B cell (primary cell): ENCODE measurements at regions not wholly inside any gene's neighbourhood (a gene's known extent, or its start where the extent isn't known, plus 50 kb on each side); places are given as distances from the start of the nearest gene placed in this dataset.

ENCODE experiments used
- ATAC-seq: fragments of 200-7000 bp; cut with Tn5 transposase; one replicate; pipeline ENCODE4 v1.10.0; 2021; ENCODE audit warnings: low read depth, mild to moderate bottlenecking, moderate number of reproducible peaks, moderate library complexity
- CTCF ChIA-PET: fragments of 350-600 bp; sonication (Branson Sonifier 250); formaldehyde crosslinking; loops from one replicate; lab custom pipeline; 2021; ENCODE audit warnings: antibody characterized with exemption, inconsistent platforms; lab: Charles Lee
- POLR2A ChIA-PET: fragments of 350-600 bp; sonication (Branson Sonifier 250); formaldehyde crosslinking; loops from one replicate; lab custom pipeline; 2021; ENCODE audit warnings: antibody characterized with exemption; lab: Charles Lee
- DNase-seq: peaks from one replicate; pipeline ENCODE4 v3.0.0; 2013
- H2AFZ ChIP-seq: 2 replicates; pipeline ENCODE4 v1.6.1; 2012; ENCODE audit warnings: mild to moderate bottlenecking, low read depth, low read length; ENCODE audit not compliant: insufficient read depth, poor library complexity, severe bottlenecking
- H3K27ac ChIP-seq, 2 donors: 1 replicate in 1 of 2; 2 replicates in 1 of 2; pipeline ENCODE4 v1.5.1; 2012 to 2013; ENCODE audit warnings: low read length in 2 of 2, mild to moderate bottlenecking in 2 of 2, moderate library complexity in 1 of 2
- H3K27me3 ChIP-seq, 4 experiments: fragments of 200-600 bp in 1 of 4; sonication (generic) in 1 of 4; replicated peaks in 1 of 4; 1 replicate in 2 of 4; 2 replicates in 2 of 4; pipeline versions ENCODE4 v1.6.1 to v1.7.0; 2013 to 2016; ENCODE audit warnings: low read length in 3 of 4, mild to moderate bottlenecking in 2 of 4, mixed read lengths in 1 of 4, moderate library complexity in 1 of 4; ENCODE audit not compliant: insufficient read depth in 4 of 4, control insufficient read depth in 3 of 4; ENCODE audit errors: control extremely low read depth in 1 of 4
- H3K36me3 ChIP-seq, 2 experiments: replicated peaks in 1 of 2; 1 replicate in 1 of 2; 2 replicates in 1 of 2; pipeline versions ENCODE4 v1.6.1 to v1.7.1; 2013; ENCODE audit warnings: low read length in 1 of 2; ENCODE audit not compliant: insufficient read depth in 2 of 2, control insufficient read depth in 1 of 2; ENCODE audit errors: control extremely low read depth in 1 of 2, extremely low read depth in 1 of 2
- H3K4me1 ChIP-seq, 2 donors: fragments of 200-600 bp in 1 of 2; sonication (generic) in 1 of 2; 1 replicate in 1 of 2; 2 replicates in 1 of 2; pipeline versions ENCODE4 v1.5.1 to v1.6.1; 2013 to 2017; ENCODE audit warnings: low read length in 2 of 2; ENCODE audit not compliant: control insufficient read depth in 2 of 2, insufficient read depth in 2 of 2
- H3K4me2 ChIP-seq: replicated peaks from 2 replicates; pipeline ENCODE3; 2012; ENCODE audit warnings: mild to moderate bottlenecking, low read depth, low read length; ENCODE audit not compliant: poor library complexity, severe bottlenecking
- H3K4me3 ChIP-seq, 5 experiments: fragments of 200-600 bp in 1 of 5; sonication (generic) in 1 of 5; 1 replicate in 3 of 5; 2 replicates in 2 of 5; pipeline versions ENCODE4 v1.5.1 to v1.7.0; 2011 to 2016; ENCODE audit warnings: low read length in 4 of 5, mild to moderate bottlenecking in 4 of 5, low read depth in 2 of 5, control low read depth in 1 of 5, moderate library complexity in 1 of 5; ENCODE audit not compliant: insufficient read depth in 1 of 5; ENCODE audit errors: control extremely low read depth in 1 of 5, extremely low read depth in 1 of 5
- H3K79me2 ChIP-seq: fragments of 200-600 bp; sonication (generic); one replicate; pipeline ENCODE4 v1.6.0; 2016; ENCODE audit warnings: low read length; ENCODE audit not compliant: control insufficient read depth, insufficient read depth
- H3K9ac ChIP-seq: fragments of 200-600 bp; sonication (generic); 2 replicates; pipeline ENCODE4 v1.6.1; 2017; ENCODE audit warnings: mild to moderate bottlenecking, low read length, moderate library complexity
- H3K9me3 ChIP-seq, 3 donors: one replicate each; pipeline versions ENCODE4 v1.6.1 to v1.7.1; 2013; ENCODE audit warnings: low read length in 2 of 3; ENCODE audit not compliant: control insufficient read depth in 2 of 3, insufficient read depth in 1 of 3; ENCODE audit errors: control extremely low read depth in 1 of 3
- H4K20me1 ChIP-seq: 2 replicates; pipeline ENCODE4 v1.6.0; 2012; ENCODE audit warnings: mild to moderate bottlenecking, low read length; ENCODE audit not compliant: insufficient read depth, control insufficient read depth, poor library complexity, severe bottlenecking
- H3K27ac Mint-ChIP-seq: one replicate; pipeline ENCODE4 v1.8.0; 2021; ENCODE audit warnings: mixed read lengths
- H3K27me3 Mint-ChIP-seq: one replicate; pipeline ENCODE4 v1.8.0; 2021; ENCODE audit warnings: mixed read lengths
- H3K4me1 Mint-ChIP-seq: one replicate; pipeline ENCODE4 v1.8.0; 2021; ENCODE audit warnings: mixed read lengths
- H3K4me3 Mint-ChIP-seq: one replicate; pipeline ENCODE4 v1.8.0; 2021; ENCODE audit warnings: mixed read lengths
- H3K9me3 Mint-ChIP-seq: one replicate; pipeline ENCODE4 v1.8.0; 2022; ENCODE audit warnings: mixed read lengths; ENCODE audit not compliant: insufficient read depth
- EZH2 ChIP-seq: IDR thresholded peaks from 2 replicates; pipeline ENCODE4 v1.6.1; 2012; ENCODE audit warnings: borderline replicate concordance, low read depth, mild to moderate bottlenecking, moderate library complexity, low read length; ENCODE audit not compliant: insufficient read depth, poor library complexity, severe bottlenecking
- WGBS: methylation state at CpG from one replicate; pipeline ENCODE4 v1.1.5; 2013; ENCODE audit warnings: missing lambda C conversion rate; ENCODE audit not compliant: insufficient coverage; 5-methylcytosine and 5-hydroxymethylcytosine counted together
- intact Hi-C: fragments of 100-400 bp; cut with micrococcal nuclease; formaldehyde crosslinking; loops from one replicate; pipeline ENCODE4 v1.10.0; 2022
- TF ChIP-seq, protein P1 (sequence below): fragments of 200-600 bp; IDR thresholded peaks from one replicate; pipeline ENCODE4 v1.8.0; 2022; ENCODE audit warnings: antibody characterized with exemption, mild to moderate bottlenecking

GRCh38 chrX:68985135-68985755, 156.4 kb downstream of the EFNB1 start:
- TF ChIP-seq EZH2 = no peak
- TF ChIP-seq, protein P1, sequence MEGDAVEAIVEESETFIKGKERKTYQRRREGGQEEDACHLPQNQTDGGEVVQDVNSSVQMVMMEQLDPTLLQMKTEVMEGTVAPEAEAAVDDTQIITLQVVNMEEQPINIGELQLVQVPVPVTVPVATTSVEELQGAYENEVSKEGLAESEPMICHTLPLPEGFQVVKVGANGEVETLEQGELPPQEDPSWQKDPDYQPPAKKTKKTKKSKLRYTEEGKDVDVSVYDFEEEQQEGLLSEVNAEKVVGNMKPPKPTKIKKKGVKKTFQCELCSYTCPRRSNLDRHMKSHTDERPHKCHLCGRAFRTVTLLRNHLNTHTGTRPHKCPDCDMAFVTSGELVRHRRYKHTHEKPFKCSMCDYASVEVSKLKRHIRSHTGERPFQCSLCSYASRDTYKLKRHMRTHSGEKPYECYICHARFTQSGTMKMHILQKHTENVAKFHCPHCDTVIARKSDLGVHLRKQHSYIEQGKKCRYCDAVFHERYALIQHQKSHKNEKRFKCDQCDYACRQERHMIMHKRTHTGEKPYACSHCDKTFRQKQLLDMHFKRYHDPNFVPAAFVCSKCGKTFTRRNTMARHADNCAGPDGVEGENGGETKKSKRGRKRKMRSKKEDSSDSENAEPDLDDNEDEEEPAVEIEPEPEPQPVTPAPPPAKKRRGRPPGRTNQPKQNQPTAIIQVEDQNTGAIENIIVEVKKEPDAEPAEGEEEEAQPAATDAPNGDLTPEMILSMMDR = no peak
- Histone ChIP-seq H3K4me3 (no peak overlapping the region), H3K27ac (no peak overlapping the region), H3K27me3 (no peaks in the 10 kb centered on the region), H3K9me3 (no peaks in the 10 kb centered on the region), H3K4me2 (no peak overlapping the region), H4K20me1 (no peaks in the 10 kb centered on the region), H3K79me2 (no peaks in the 10 kb centered on the region), H3K9ac (no peak overlapping the region), H3K4me1 (no peaks in the 10 kb centered on the region), H2AFZ (no peak overlapping the region), H3K36me3 (no peaks in the 10 kb centered on the region)
- no peaks in the 10 kb centered on the region for H3K27me3 Mint-ChIP-seq
- H3K9me3 Mint-ChIP-seq = no peaks in the 10 kb centered on the region
- ATAC-seq (no peak), DNase-seq (no peak)
- no peak overlapping the region for H3K27ac Mint-ChIP-seq
- WGBS = 85% methylated on average over 4 of the region's 8 CpGs
- POLR2A ChIA-PET = no interaction called here
- H3K4me1 Mint-ChIP-seq = no peaks in the 10 kb centered on the region
- intact Hi-C loops = no loop called here
- CTCF ChIA-PET = no interaction called here
- no peak overlapping the region for H3K4me3 Mint-ChIP-seq

- no peak overlapping the region for H3K4me3 ChIP-seq
- no peak overlapping the region for H3K4me3 Mint-ChIP-seq
- H3K9ac ChIP-seq = no peak overlapping the region
- 17% methylated on average over 1 of the region's 3 CpGs for WGBS
- ATAC-seq = no peak
- H3K4me1 Mint-ChIP-seq = no peaks in the 10 kb centered on the region
- no peak for DNase-seq
- H3K27me3 ChIP-seq = no peaks in the 10 kb centered on the region
- intact Hi-C loops = no loop called here
- no peaks in the 10 kb centered on the region for H4K20me1 ChIP-seq
- CTCF ChIA-PET = no interaction called here
- no peak overlapping the region for H3K27ac ChIP-seq
- TF ChIP-seq EZH2 = no peak
- H3K79me2 ChIP-seq = no peaks in the 10 kb centered on the region
- H3K4me2 ChIP-seq = no peak overlapping the region
- H3K27me3 Mint-ChIP-seq = no peaks in the 10 kb centered on the region
- H3K27ac Mint-ChIP-seq = no peak overlapping the region
- H3K36me3 ChIP-seq = no peaks in the 10 kb centered on the region
- no peaks in the 10 kb centered on the region for H3K9me3 Mint-ChIP-seq
- no peaks in the 10 kb centered on the region for H3K9me3 ChIP-seq
- H3K4me1 ChIP-seq = no peaks in the 10 kb centered on the region
- POLR2A ChIA-PET = no interaction called here
- no peak overlapping the region for H2AFZ ChIP-seq
Observed at GRCh38 chrX:68983004-68983857, 154.4 kb downstream of the EFNB1 start.
